T-cell (primary cell): ENCODE measurements at regions not wholly inside any gene's neighbourhood (a gene's known extent, or its start where the extent isn't known, plus 50 kb on each side); places are given as distances from the start of the nearest gene placed in this dataset.

Experiments used
- ATAC-seq, 4 experiments: fragments of 200-7000 bp in 3 of 4; fragments of 150-1000 bp in 1 of 4; cut with Tn5 transposase; replicated peaks in 1 of 4; 1 replicate in 3 of 4; 2 replicates in 1 of 4; pipeline ENCODE4 v1.10.0; 2021; ENCODE audit warnings: moderate library complexity in 3 of 4, mild to moderate bottlenecking in 2 of 4, moderate number of reproducible peaks in 1 of 4
- CTCF ChIA-PET, 2 donors: fragments of 300-600 bp; sonication (Branson Sonifier 250); formaldehyde crosslinking; loops; one replicate each; lab custom pipeline; 2022; ENCODE audit warnings: antibody characterized with exemption in 2 of 2; lab: Charles Lee
- POLR2A ChIA-PET, 2 donors: fragments of 300-600 bp; sonication (Branson Sonifier 250); formaldehyde crosslinking; loops; one replicate each; lab custom pipeline; 2022; ENCODE audit warnings: antibody characterized with exemption in 2 of 2; lab: Charles Lee
- DNase-seq, 35 experiments: peaks; one replicate each; pipeline versions ENCODE4 v3.0.0 to v3.0.0-alpha.2; 2013 to 2023
- H3K27ac ChIP-seq: one replicate; pipeline ENCODE4 v1.5.1; 2013; ENCODE audit warnings: low read length
- H3K27me3 ChIP-seq, 2 experiments: replicated peaks in 1 of 2; 1 replicate in 1 of 2; 2 replicates in 1 of 2; pipeline versions ENCODE4 v1.6.1 to v1.7.0; 2013; ENCODE audit warnings: low read length in 1 of 2, mixed read lengths in 1 of 2; ENCODE audit not compliant: control insufficient read depth in 2 of 2, insufficient read depth in 2 of 2; ENCODE audit errors: extremely low read depth in 1 of 2
- H3K36me3 ChIP-seq, 2 donors: 1 replicate in 1 of 2; 2 replicates in 1 of 2; pipeline versions ENCODE4 v1.6.1 to v1.7.0; 2013; ENCODE audit warnings: low read length in 1 of 2; ENCODE audit not compliant: control insufficient read depth in 2 of 2, insufficient read depth in 1 of 2; ENCODE audit errors: extremely low read depth in 1 of 2
- H3K4me1 ChIP-seq, 2 experiments: 1 replicate in 1 of 2; 2 replicates in 1 of 2; pipeline versions ENCODE4 v1.6.1 to v1.7.0; 2013; ENCODE audit warnings: low read length in 2 of 2, mixed read lengths in 1 of 2; ENCODE audit not compliant: insufficient read depth in 2 of 2, control insufficient read depth in 1 of 2; ENCODE audit errors: extremely low read depth in 1 of 2
- H3K4me3 ChIP-seq, 2 donors: 1 replicate in 1 of 2; 2 replicates in 1 of 2; pipeline versions ENCODE4 v1.5.1 to v1.7.0; 2013; ENCODE audit warnings: mild to moderate bottlenecking in 2 of 2, low read length in 1 of 2, moderate library complexity in 1 of 2; ENCODE audit not compliant: control insufficient read depth in 1 of 2; ENCODE audit errors: extremely low read depth in 1 of 2
- H3K9me3 ChIP-seq: 2 replicates; pipeline ENCODE4 v1.7.0; 2013
- H3K27ac Mint-ChIP-seq, 2 donors: one replicate each; pipeline ENCODE4 v1.8.0; 2020 to 2021; ENCODE audit warnings: mild to moderate bottlenecking in 2 of 2, mixed read lengths in 2 of 2
- H3K27me3 Mint-ChIP-seq, 2 donors: one replicate each; pipeline ENCODE4 v1.8.0; 2021 to 2022; ENCODE audit warnings: mixed read lengths in 2 of 2
- H3K36me3 Mint-ChIP-seq: one replicate; pipeline ENCODE4 v1.8.0; 2021; ENCODE audit warnings: mixed read lengths
- H3K4me1 Mint-ChIP-seq, 3 donors: one replicate each; pipeline ENCODE4 v1.8.0; 2020 to 2022; ENCODE audit warnings: mixed read lengths in 3 of 3, mild to moderate bottlenecking in 1 of 3
- H3K4me3 Mint-ChIP-seq, 3 donors: one replicate each; pipeline ENCODE4 v1.8.0; 2020 to 2022; ENCODE audit warnings: mild to moderate bottlenecking in 3 of 3, mixed read lengths in 3 of 3, moderate library complexity in 3 of 3
- H3K9me3 Mint-ChIP-seq, 3 donors: one replicate each; pipeline ENCODE4 v1.8.0; 2020 to 2022; ENCODE audit warnings: mixed read lengths in 3 of 3
- WGBS: methylation state at CpG from one replicate; pipeline ENCODE4 v1.1.5; 2013; ENCODE audit warnings: missing lambda C conversion rate; ENCODE audit not compliant: insufficient coverage; 5-methylcytosine and 5-hydroxymethylcytosine counted together

DNA sequence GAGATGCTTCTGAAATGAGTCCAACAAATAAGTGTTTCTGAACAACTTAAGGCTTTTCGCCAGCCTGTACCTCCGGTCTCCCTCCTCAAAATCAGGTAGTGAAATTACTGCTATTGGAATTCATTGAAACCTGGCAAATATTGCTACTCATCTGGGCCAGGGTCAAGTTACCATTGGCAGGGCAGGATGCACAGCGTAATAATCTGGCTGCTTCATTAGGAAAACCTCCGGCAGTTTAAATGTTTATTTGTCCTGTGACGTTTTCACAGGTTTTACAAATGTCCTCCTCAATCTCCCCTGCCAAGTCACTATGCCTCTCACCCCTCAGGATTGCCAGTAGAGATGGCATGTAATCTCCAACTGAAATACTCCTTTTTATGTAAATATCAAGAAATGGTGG, 92.6 kb upstream of the KDR start:
- POLR2A ChIA-PET, result no interaction called here
- H3K4me1 ChIP-seq, result no peaks in the 10 kb centered on the region
- Mint-ChIP-seq H3K27ac (no peak overlapping the region), H3K4me3 (no peak overlapping the region), H3K4me1 (no peaks in the 10 kb centered on the region), H3K27me3 (peaks cover 2 to 19% of the 10 kb centered on the region in 2 donors), H3K9me3 (no peaks in the 10 kb centered on the region), H3K36me3 (no peaks in the 10 kb centered on the region)
- H3K9me3 ChIP-seq, result no peaks in the 10 kb centered on the region
- no peak for ATAC-seq
- DNase-seq, result no peak
- peaks cover 0 to 7% of the 10 kb centered on the region in 2 experiments for H3K27me3 ChIP-seq
- H3K27ac ChIP-seq, result no peak overlapping the region
- no peak overlapping the region for H3K4me3 ChIP-seq
- WGBS, result 100% methylated on average over 3 of the region's 5 CpGs
- CTCF ChIA-PET, result no interaction called here
- no peaks in the 10 kb centered on the region for H3K36me3 ChIP-seq

DNA sequence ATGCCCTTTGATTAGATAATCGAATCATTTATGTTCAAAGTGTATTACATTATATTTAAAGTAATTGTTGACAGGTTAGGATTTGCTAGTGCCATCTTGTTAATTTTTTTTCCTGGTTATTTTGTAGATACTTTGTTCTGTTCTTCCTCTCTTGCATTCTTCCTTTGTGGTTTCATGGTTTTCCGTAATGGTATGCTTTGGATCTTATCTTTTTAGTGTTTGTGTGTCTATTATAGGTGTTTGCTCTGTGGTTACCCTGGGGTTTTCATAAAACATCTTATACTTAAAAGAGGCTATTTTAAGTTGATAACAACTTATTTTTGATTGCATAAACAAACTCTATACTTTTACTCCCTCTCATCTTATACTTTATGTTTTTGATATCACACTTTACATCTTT, 108.2 kb upstream of the SRD5A3 start:
- H3K9me3 Mint-ChIP-seq, result peaks cover 20 to 32% (median 20%) of the 10 kb centered on the region in 3 donors
- peaks cover 7% of the 10 kb centered on the region for H3K36me3 Mint-ChIP-seq
- WGBS, result no CpG with 5 or more reads among the region's 2 CpGs
- H3K27me3 ChIP-seq, result peaks cover 0 to 7% of the 10 kb centered on the region in 2 experiments
- no peak overlapping the region for H3K27ac ChIP-seq
- no peaks in the 10 kb centered on the region for H3K4me1 Mint-ChIP-seq
- H3K36me3 ChIP-seq, result no peaks in the 10 kb centered on the region
- ATAC-seq, result no peak
- H3K9me3 ChIP-seq, result peaks cover 2% of the 10 kb centered on the region
- H3K4me3 Mint-ChIP-seq, result no peak overlapping the region
- DNase-seq, result no peak
- H3K4me3 ChIP-seq, result no peak overlapping the region
- POLR2A ChIA-PET, result interaction anchor here in 1 of 2 donors (0.7 kb wide), 1 partner anchor 535 kb away, joined by 3 read pairs; no protein-coding TSS in a partner anchor
- no peaks in the 10 kb centered on the region for H3K4me1 ChIP-seq
- H3K27me3 Mint-ChIP-seq, result peaks cover 21% of the 10 kb centered on the region in 2 donors
- H3K27ac Mint-ChIP-seq, result no peak overlapping the region
- CTCF ChIA-PET, result no interaction called here

DNA sequence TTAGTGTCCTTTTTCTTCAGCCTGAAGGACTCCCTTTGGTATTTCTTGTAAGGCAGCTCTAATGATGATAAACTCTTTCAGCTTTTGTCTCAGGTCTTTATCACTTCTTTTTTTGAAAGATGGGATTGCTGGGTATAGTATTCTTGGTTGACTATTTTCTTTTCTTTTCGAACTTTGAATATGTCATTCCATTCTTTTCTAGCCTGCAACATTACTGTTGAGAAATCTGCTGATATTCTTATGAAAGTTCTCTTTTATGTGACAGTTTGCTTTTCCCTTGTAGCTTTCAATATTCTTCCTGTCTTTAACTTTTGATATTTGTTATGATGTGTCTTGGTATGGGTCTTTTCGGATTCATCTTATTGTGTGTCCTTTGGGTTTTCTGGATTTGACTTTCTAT, 107.6 kb upstream of the SRD5A3 start:
- no peak overlapping the region for H3K4me3 Mint-ChIP-seq
- H3K36me3 ChIP-seq, result no peaks in the 10 kb centered on the region
- no peak overlapping the region for H3K4me3 ChIP-seq
- H3K27ac Mint-ChIP-seq, result no peak overlapping the region
- H3K27ac ChIP-seq, result no peak overlapping the region
- peaks cover 7% of the 10 kb centered on the region for H3K36me3 Mint-ChIP-seq
- no CpG with 5 or more reads among the region's 2 CpGs for WGBS
- H3K27me3 ChIP-seq, result peaks cover 0 to 7% of the 10 kb centered on the region in 2 experiments
- ChIA-PET POLR2A (no interaction called here), CTCF (no interaction called here)
- peaks cover 2% of the 10 kb centered on the region for H3K9me3 ChIP-seq
- peaks cover 18 to 32% (median 20%) of the 10 kb centered on the region in 3 donors for H3K9me3 Mint-ChIP-seq
- ATAC-seq (no peak), DNase-seq (no peak)
- H3K27me3 Mint-ChIP-seq, result peaks cover 21 to 22% of the 10 kb centered on the region in 2 donors
- no peaks in the 10 kb centered on the region for H3K4me1 ChIP-seq
- H3K4me1 Mint-ChIP-seq, result no peaks in the 10 kb centered on the region

DNA sequence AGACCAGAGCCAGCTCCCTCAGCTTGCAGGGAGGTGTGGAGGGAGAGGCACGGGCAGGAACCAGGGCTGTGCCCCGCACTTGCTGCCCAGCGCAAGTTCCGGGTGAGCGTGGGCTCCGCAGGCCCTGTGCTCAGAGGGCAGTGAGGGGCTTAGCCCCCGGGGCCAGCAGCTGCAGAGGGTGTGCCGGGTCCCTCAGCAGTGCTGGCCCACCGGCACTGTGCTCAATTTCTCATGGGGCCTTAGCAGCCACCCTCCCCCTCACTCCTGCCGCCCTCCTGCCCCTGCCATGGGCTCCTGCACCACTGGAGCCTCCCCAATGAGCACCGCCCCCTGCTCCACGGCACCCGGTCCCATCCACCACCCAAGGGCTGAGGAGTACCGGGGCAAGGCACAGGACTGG, 104.6 kb upstream of the SRD5A3 start:
- H3K27me3 ChIP-seq, result peaks cover 2 to 7% of the 10 kb centered on the region in 2 experiments
- peaks cover 2% of the 10 kb centered on the region for H3K9me3 ChIP-seq
- WGBS, result 63% methylated on average over 8 of the region's 14 CpGs
- ChIA-PET POLR2A (no interaction called here), CTCF (no interaction called here)
- H3K9me3 Mint-ChIP-seq, result peaks cover 13 to 32% (median 17%) of the 10 kb centered on the region in 3 donors
- peaks cover 12 to 19% of the 10 kb centered on the region in 2 donors for H3K27me3 Mint-ChIP-seq
- H3K27ac Mint-ChIP-seq, result no peak overlapping the region
- no peaks in the 10 kb centered on the region for H3K36me3 ChIP-seq
- H3K27ac ChIP-seq, result no peak overlapping the region
- no peaks in the 10 kb centered on the region for H3K4me1 ChIP-seq
- no peak overlapping the region for H3K4me3 ChIP-seq
- H3K36me3 Mint-ChIP-seq, result peaks cover 7% of the 10 kb centered on the region
- DNase-seq, result no peak
- H3K4me3 Mint-ChIP-seq, result no peak overlapping the region
- H3K4me1 Mint-ChIP-seq, result no peaks in the 10 kb centered on the region
- no peak for ATAC-seq

DNA sequence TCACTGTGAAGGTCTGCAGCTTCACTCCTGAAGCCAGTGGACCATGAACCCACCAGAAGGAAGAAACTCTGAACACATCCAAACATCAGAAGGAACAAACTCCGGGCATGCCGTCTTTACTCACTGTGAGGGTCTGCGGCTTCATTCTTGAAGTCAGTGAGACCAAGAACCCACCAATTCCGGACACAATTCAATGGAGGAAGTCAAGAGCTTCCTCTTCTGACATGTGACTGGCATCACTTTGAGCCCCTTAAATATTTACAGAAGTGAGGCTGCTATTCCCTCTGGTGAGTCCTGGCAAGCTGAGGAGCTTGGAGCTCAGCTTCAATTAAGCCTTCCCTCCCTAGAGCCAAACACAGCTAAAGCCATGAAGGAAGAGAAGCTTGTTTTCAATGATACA, 103.5 kb upstream of the SRD5A3 start:
- ATAC-seq (no peak), DNase-seq (no peak)
- H3K27ac ChIP-seq, result no peak overlapping the region
- no peak overlapping the region for H3K4me3 Mint-ChIP-seq
- H3K9me3 Mint-ChIP-seq, result peaks cover 13 to 27% (median 16%) of the 10 kb centered on the region in 3 donors
- no peaks in the 10 kb centered on the region for H3K36me3 ChIP-seq
- 3% methylated on average over 4 of the region's 4 CpGs for WGBS
- peaks cover 7% of the 10 kb centered on the region for H3K36me3 Mint-ChIP-seq
- H3K4me1 ChIP-seq, result no peaks in the 10 kb centered on the region
- ChIA-PET CTCF (interaction anchor here in 1 of 2 donors (1.0 kb wide), 1 partner anchor 33 kb away, joined by 3 read pairs; no protein-coding TSS in a partner anchor), POLR2A (no interaction called here)
- H3K4me1 Mint-ChIP-seq, result no peaks in the 10 kb centered on the region
- no peak overlapping the region for H3K27ac Mint-ChIP-seq
- H3K27me3 Mint-ChIP-seq, result peaks cover 10 to 19% of the 10 kb centered on the region in 2 donors
- no peak overlapping the region for H3K4me3 ChIP-seq
- peaks cover 2 to 7% of the 10 kb centered on the region in 2 experiments for H3K27me3 ChIP-seq
- peaks cover 2% of the 10 kb centered on the region for H3K9me3 ChIP-seq

DNA sequence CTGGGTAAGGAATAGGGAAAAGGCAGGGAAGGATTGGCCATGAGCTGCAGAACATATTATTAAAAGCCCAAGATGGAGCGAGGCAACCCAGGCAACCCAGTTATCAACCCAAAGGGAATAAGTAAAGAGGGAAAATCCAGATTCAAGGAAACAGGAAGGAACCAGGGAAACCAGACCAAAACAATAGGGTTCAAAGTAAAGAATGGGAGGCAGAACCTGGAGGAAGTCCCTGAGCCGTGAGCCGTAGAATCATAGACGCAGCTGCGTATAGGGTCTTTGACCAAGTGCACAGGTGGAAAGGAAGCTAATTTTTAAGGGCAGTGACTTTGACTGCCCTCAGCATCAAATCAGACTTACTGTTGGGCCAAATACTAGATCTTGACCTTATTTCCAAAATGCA, 98.5 kb upstream of the SRD5A3 start:
- ATAC-seq, result no peak
- 87% methylated on average over 4 of the region's 5 CpGs for whole genome bisulfite sequencing
- POLR2A ChIA-PET, result no interaction called here

DNA sequence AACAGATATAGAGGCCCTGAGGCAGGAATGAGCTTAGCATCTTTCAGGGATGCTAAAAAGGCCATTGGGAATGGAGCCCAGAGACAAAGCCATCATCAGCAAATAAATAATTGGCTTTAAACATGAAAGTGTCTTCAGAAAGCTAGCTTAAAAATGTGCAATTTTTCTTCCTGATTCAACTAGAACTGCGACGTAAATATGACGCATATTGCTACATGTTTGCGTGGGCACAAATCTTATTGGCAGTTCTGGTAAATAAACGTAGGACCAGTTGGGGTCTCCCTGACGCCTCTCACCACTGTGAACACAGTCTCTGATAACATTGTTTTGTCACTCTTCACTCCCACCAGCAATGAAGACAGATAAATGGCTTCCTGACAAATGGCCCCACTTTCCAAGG, 97.3 kb upstream of the SRD5A3 start:
- CTCF ChIA-PET, result no interaction called here
- no peak for DNase-seq

More for the DNA sequence above, 98.5 kb upstream of the SRD5A3 start:
- no peaks in the 10 kb centered on the region for H3K9me3 Mint-ChIP-seq
- Histone ChIP-seq H3K4me3 (no peak overlapping the region), H3K4me1 (no peaks in the 10 kb centered on the region), H3K27me3 (peaks cover 0 to 2% of the 10 kb centered on the region in 2 experiments), H3K27ac (no peak overlapping the region), H3K9me3 (no peaks in the 10 kb centered on the region), H3K36me3 (no peaks in the 10 kb centered on the region)
- CTCF ChIA-PET, result no interaction called here
- peaks cover 6 to 22% of the 10 kb centered on the region in 2 donors for H3K27me3 Mint-ChIP-seq
- no peak overlapping the region for H3K4me3 Mint-ChIP-seq
- no peaks in the 10 kb centered on the region for H3K36me3 Mint-ChIP-seq
- H3K4me1 Mint-ChIP-seq, result no peaks in the 10 kb centered on the region
- DNase-seq, result no peak
- H3K27ac Mint-ChIP-seq, result no peak overlapping the region

More for the DNA sequence above, 97.3 kb upstream of the SRD5A3 start:
- 94% methylated on average over 3 of the region's 6 CpGs for WGBS
- no peak overlapping the region for H3K4me3 Mint-ChIP-seq
- no peak overlapping the region for H3K27ac Mint-ChIP-seq
- Histone ChIP-seq H3K27me3 (peaks cover 0 to 2% of the 10 kb centered on the region in 2 experiments), H3K4me3 (no peak overlapping the region), H3K36me3 (no peaks in the 10 kb centered on the region), H3K27ac (no peak overlapping the region), H3K9me3 (no peaks in the 10 kb centered on the region), H3K4me1 (no peaks in the 10 kb centered on the region)
- no peaks in the 10 kb centered on the region for H3K36me3 Mint-ChIP-seq
- H3K9me3 Mint-ChIP-seq, result no peaks in the 10 kb centered on the region
- ATAC-seq, result no peak
- POLR2A ChIA-PET, result no interaction called here
- H3K27me3 Mint-ChIP-seq, result peaks cover 3 to 21% of the 10 kb centered on the region in 2 donors
- H3K4me1 Mint-ChIP-seq, result no peaks in the 10 kb centered on the region
